H1 (cell line): ENCODE measurements at regions not wholly inside any gene's neighbourhood (a gene's known extent, or its start where the extent isn't known, plus 50 kb on each side); places are given as distances from the start of the nearest gene placed in this dataset.

ENCODE experiments used
- CTCF ChIA-PET: fragments of 300-600 bp; sonication (Branson Sonifier 250); formaldehyde crosslinking; loops from one replicate; lab custom pipeline; 2021; ENCODE audit not compliant: partially characterized antibody; lab: Charles Lee
- POLR2A ChIA-PET: fragments of 300-600 bp; sonication (Branson Sonifier 250); formaldehyde crosslinking; loops from one replicate; lab custom pipeline; 2021; ENCODE audit warnings: inconsistent platforms; ENCODE audit not compliant: partially characterized antibody; lab: Charles Lee
- DNase-seq, 2 experiments: peaks; one replicate each; pipeline versions ENCODE4 v3.0.0 to v3.0.0-alpha.2; 2010 to 2022; ENCODE audit warnings: low spot score in 2 of 2, low read depth in 1 of 2, mixed read lengths in 1 of 2
- FAIRE-seq: peaks from 2 replicates; lab custom pipeline; 2011; peaks lifted over from hg19 to GRCh38; lab: Jason Lieb, UNC
- H2AFZ ChIP-seq: 2 replicates; pipeline ENCODE4 v1.8.1; 2012; ENCODE audit warnings: low read length, inconsistent platforms
- H2AK5ac ChIP-seq: 2 replicates; pipeline ENCODE4 v1.6.1; 2013; ENCODE audit warnings: low read depth, low read length
- H2BK120ac ChIP-seq: replicated peaks from 2 replicates; pipeline ENCODE3; 2013; ENCODE audit warnings: low read depth, low read length, inconsistent platforms
- H2BK12ac ChIP-seq: 2 replicates; pipeline ENCODE4 v1.6.1; 2013; ENCODE audit warnings: low read depth, low read length
- H2BK15ac ChIP-seq: 2 replicates; pipeline ENCODE4 v1.6.1; 2013; ENCODE audit warnings: low read length
- H2BK20ac ChIP-seq: 2 replicates; pipeline ENCODE4 v1.6.1; 2013; ENCODE audit warnings: low read length
- H2BK5ac ChIP-seq: 2 replicates; pipeline ENCODE4 v1.6.1; 2013; ENCODE audit warnings: low read depth, low read length
- H3K14ac ChIP-seq: 2 replicates; pipeline ENCODE4 v1.6.1; 2013; ENCODE audit warnings: inconsistent platforms; ENCODE audit not compliant: insufficient read length
- H3K18ac ChIP-seq: 2 replicates; pipeline ENCODE4 v1.6.1; 2013; ENCODE audit warnings: low read length; ENCODE audit errors: extremely low read depth
- H3K23ac ChIP-seq: 2 replicates; pipeline ENCODE4 v1.6.1; 2013; ENCODE audit warnings: inconsistent platforms; ENCODE audit not compliant: insufficient read length
- H3K23me2 ChIP-seq: 2 replicates; pipeline ENCODE4 v1.6.1; 2013; ENCODE audit warnings: low read depth, low read length
- H3K27ac ChIP-seq: 2 replicates; pipeline ENCODE4 v1.6.1; 2011; ENCODE audit warnings: low read depth, low read length, inconsistent platforms
- H3K27me3 ChIP-seq, 4 experiments: replicated peaks in 1 of 4; 1 replicate in 1 of 4; 2 replicates in 3 of 4; pipeline versions ENCODE4 v1.6.1 to v1.8.1; 2011 to 2013; ENCODE audit warnings: low read length in 3 of 4, mild to moderate bottlenecking in 3 of 4, inconsistent platforms in 2 of 4, mixed read lengths in 2 of 4, moderate library complexity in 1 of 4; ENCODE audit not compliant: control insufficient read depth in 3 of 4, insufficient read depth in 3 of 4; ENCODE audit errors: extremely low read depth in 1 of 4
- H3K36me3 ChIP-seq, 4 experiments: 2 replicates each; pipeline versions ENCODE4 v1.6.1 to v1.8.1; 2011 to 2013; ENCODE audit warnings: mild to moderate bottlenecking in 4 of 4, low read length in 3 of 4, moderate library complexity in 2 of 4, control low read depth in 1 of 4, inconsistent platforms in 1 of 4; ENCODE audit not compliant: insufficient read depth in 4 of 4, control insufficient read depth in 2 of 4
- H3K4ac ChIP-seq: replicated peaks from 2 replicates; pipeline ENCODE3; 2013; ENCODE audit warnings: low read length, low read depth, mixed read lengths, inconsistent platforms; ENCODE audit not compliant: insufficient read length
- H3K4me1 ChIP-seq, 4 experiments: replicated peaks in 1 of 4; 1 replicate in 1 of 4; 2 replicates in 3 of 4; pipeline versions ENCODE4 v1.6.1 to v1.8.1; 2011 to 2013; ENCODE audit warnings: low read length in 3 of 4, inconsistent platforms in 2 of 4, mixed read lengths in 1 of 4; ENCODE audit not compliant: insufficient read depth in 4 of 4, control insufficient read depth in 3 of 4
- H3K4me2 ChIP-seq, 2 experiments: 2 replicates each; pipeline versions ENCODE4 v1.6.1 to v1.8.1; 2011 to 2013; ENCODE audit warnings: low read depth in 2 of 2, low read length in 2 of 2, control low read depth in 1 of 2, inconsistent platforms in 1 of 2, mild to moderate bottlenecking in 1 of 2; ENCODE audit not compliant: insufficient read depth in 1 of 2
- H3K4me3 ChIP-seq, 4 experiments: fragments of 200-600, 300-600 bp in 1 of 4; sonication (generic), shearing (Covaris generic), sonication (Bioruptor Twin) in 1 of 4; 2 replicates each; pipeline versions ENCODE4 v1.5.1 to v1.8.1; 2011 to 2016; ENCODE audit warnings: low read length in 4 of 4, low read depth in 3 of 4, control low read depth in 2 of 4, inconsistent platforms in 2 of 4, mild to moderate bottlenecking in 2 of 4, mixed read lengths in 1 of 4, moderate library complexity in 1 of 4; ENCODE audit not compliant: insufficient read depth in 2 of 4; ENCODE audit errors: extremely low read depth in 1 of 4
- H3K56ac ChIP-seq: replicated peaks from 2 replicates; pipeline ENCODE3; 2013; ENCODE audit warnings: low read depth, mild to moderate bottlenecking, mixed read lengths, low read length, inconsistent platforms; ENCODE audit not compliant: insufficient read length
- H3K79me1 ChIP-seq: 2 replicates; pipeline ENCODE4 v1.6.1; 2013; ENCODE audit warnings: low read depth, low read length, control low read depth
- H3K79me2 ChIP-seq, 2 experiments: 2 replicates each; pipeline versions ENCODE4 v1.6.1 to v1.8.1; 2012 to 2013; ENCODE audit warnings: low read length in 2 of 2, mild to moderate bottlenecking in 2 of 2, inconsistent platforms in 1 of 2; ENCODE audit not compliant: insufficient read depth in 2 of 2, control insufficient read depth in 1 of 2
- H3K9ac ChIP-seq, 4 experiments: replicated peaks in 1 of 4; 1 replicate in 1 of 4; 2 replicates in 3 of 4; pipeline versions ENCODE4 v1.6.1 to v1.8.1; 2011 to 2013; ENCODE audit warnings: low read depth in 3 of 4, low read length in 3 of 4, control low read depth in 2 of 4, mild to moderate bottlenecking in 2 of 4, moderate library complexity in 2 of 4, inconsistent platforms in 1 of 4; ENCODE audit errors: extremely low read depth in 1 of 4
- H3K9me3 ChIP-seq, 2 experiments: 2 replicates each; pipeline versions ENCODE4 v1.6.1 to v1.8.1; 2012 to 2013; ENCODE audit warnings: mild to moderate bottlenecking in 2 of 2, moderate library complexity in 2 of 2, control low read depth in 1 of 2, inconsistent platforms in 1 of 2, low read depth in 1 of 2, low read length in 1 of 2, mixed read lengths in 1 of 2; ENCODE audit not compliant: insufficient read depth in 2 of 2
- H4K20me1 ChIP-seq, 2 experiments: replicated peaks in 1 of 2; 2 replicates each; pipeline versions ENCODE3 to v1.8.1; 2011 to 2013; ENCODE audit warnings: inconsistent platforms in 2 of 2, low read length in 2 of 2, mild to moderate bottlenecking in 1 of 2; ENCODE audit not compliant: insufficient read depth in 2 of 2, control insufficient read depth in 1 of 2
- H4K5ac ChIP-seq: 2 replicates; pipeline ENCODE4 v1.6.1; 2013; ENCODE audit warnings: low read length, low read depth, mixed read lengths, inconsistent platforms; ENCODE audit not compliant: insufficient read length
- H4K8ac ChIP-seq: 2 replicates; pipeline ENCODE4 v1.8.0; 2013; ENCODE audit warnings: mild to moderate bottlenecking, moderate library complexity, low read length, inconsistent platforms; ENCODE audit not compliant: insufficient read depth; ENCODE audit errors: extremely low read depth
- H4K91ac ChIP-seq: replicated peaks from 2 replicates; pipeline ENCODE3; 2013; ENCODE audit warnings: low read length, mixed read lengths, inconsistent platforms; ENCODE audit not compliant: insufficient read length
- BRCA1 ChIP-seq: IDR thresholded peaks from 2 replicates; pipeline ENCODE4 v1.6.1; 2012; ENCODE audit warnings: low read depth, low read length, improper control_type of control experiment
- CHD1 ChIP-seq: IDR thresholded peaks from 2 replicates; pipeline ENCODE4 v1.6.1; 2012; ENCODE audit warnings: low read depth, low read length, improper control_type of control experiment
- CREB1 ChIP-seq: IDR thresholded peaks from 2 replicates; pipeline ENCODE4 v1.6.1; 2012; ENCODE audit warnings: inconsistent platforms
- CTCF ChIP-seq, 3 experiments: IDR thresholded peaks; 1 replicate in 2 of 3; 2 replicates in 1 of 3; pipeline versions ENCODE4 v1.5.1 to v1.6.1; 2011; ENCODE audit warnings: low read length in 3 of 3, mild to moderate bottlenecking in 3 of 3, inconsistent platforms in 2 of 3, low read depth in 1 of 3, moderate library complexity in 1 of 3; ENCODE audit not compliant: insufficient read depth in 1 of 3; ENCODE audit errors: control extremely low read depth in 1 of 3
- EP300 ChIP-seq, 2 experiments: IDR thresholded peaks; 1 replicate in 1 of 2; 2 replicates in 1 of 2; pipeline ENCODE4 v1.6.1; 2011 to 2012; ENCODE audit warnings: low read depth in 2 of 2, low read length in 2 of 2, mild to moderate bottlenecking in 2 of 2, borderline replicate concordance in 1 of 2, inconsistent platforms in 1 of 2, moderate library complexity in 1 of 2
- JUN ChIP-seq: IDR thresholded peaks from 2 replicates; pipeline ENCODE4 v1.6.1; 2011; ENCODE audit warnings: low read depth, mild to moderate bottlenecking, improper control_type of control experiment, low read length
- KDM1A ChIP-seq: fragments of 200-600, 300-600 bp; sonication (generic); IDR thresholded peaks from 2 replicates; pipeline ENCODE4 v1.7.1; 2016; ENCODE audit warnings: mild to moderate bottlenecking, low read length, borderline replicate concordance
- MAX ChIP-seq: IDR thresholded peaks from 2 replicates; pipeline ENCODE4 v1.6.1; 2012; ENCODE audit warnings: inconsistent platforms
- RBBP5 ChIP-seq: IDR thresholded peaks from 2 replicates; pipeline ENCODE4 v1.7.1; 2012; ENCODE audit warnings: low read depth, mild to moderate bottlenecking, inconsistent platforms, low read length, moderate library complexity, borderline replicate concordance
- SP2 ChIP-seq: IDR thresholded peaks from 2 replicates; pipeline ENCODE4 v1.6.1; 2012; ENCODE audit warnings: mild to moderate bottlenecking, low read length, inconsistent platforms
- TAF1 ChIP-seq: IDR thresholded peaks from 2 replicates; pipeline ENCODE4 v1.6.1; 2011; ENCODE audit warnings: mild to moderate bottlenecking, low read depth, low read length
- TAF7 ChIP-seq: optimal IDR thresholded peaks from 2 replicates; pipeline ENCODE3; 2011; ENCODE audit warnings: low read depth, mild to moderate bottlenecking, inconsistent platforms, low read length, moderate library complexity, borderline replicate concordance
- YY1 ChIP-seq: IDR thresholded peaks from 2 replicates; pipeline ENCODE4 v1.6.1; 2011; ENCODE audit warnings: low read depth, mild to moderate bottlenecking, low read length
- whole genome bisulfite sequencing, 2 experiments: shearing (Covaris generic) in 1 of 2; methylation state at CpG; one replicate each; pipeline versions ENCODE4 v1.1.6 to v1.1.7; 2013 to 2015; ENCODE audit warnings: low lambda C conversion rate in 2 of 2, mixed read lengths in 2 of 2, inconsistent platforms in 1 of 2, low coverage in 1 of 2, missing lambda C conversion rate in 1 of 2; ENCODE audit not compliant: insufficient replicate concordance in 2 of 2, insufficient coverage in 1 of 2, insufficient read length in 1 of 2; ENCODE audit errors: extremely low coverage in 1 of 2, missing lambda C conversion rate in 1 of 2; 5-methylcytosine and 5-hydroxymethylcytosine counted together

- H2BK5ac ChIP-seq, result no peak overlapping the region
- DNase-seq, result no peak
- no peak overlapping the region for H3K27ac ChIP-seq
- H4K20me1 ChIP-seq, result no peaks in the 10 kb centered on the region
- H3K27me3 ChIP-seq, result no peaks in the 10 kb centered on the region
- H3K23me2 ChIP-seq, result no peaks in the 10 kb centered on the region
- H3K4ac ChIP-seq, result no peak overlapping the region
- H3K14ac ChIP-seq, result no peak overlapping the region
- H3K9ac ChIP-seq, result no peak overlapping the region
- H3K18ac ChIP-seq, result no peak overlapping the region
- H4K91ac ChIP-seq, result no peak overlapping the region
- H3K4me1 ChIP-seq, result no peaks in the 10 kb centered on the region
- ChIA-PET CTCF (interaction anchor here (0.6 kb wide), 1 partner anchor 608 kb away, joined by 4 read pairs; no protein-coding TSS in a partner anchor), POLR2A (no interaction called here)
- 86% methylated on average over 1 of the region's 1 CpG; no CpG with 5 or more reads in 1 of the 2 experiments for WGBS, 2 experiments
- no peak overlapping the region for H3K56ac ChIP-seq
- H2BK12ac ChIP-seq, result no peak overlapping the region
- H4K8ac ChIP-seq, result no peak overlapping the region
- no peak overlapping the region for H2AK5ac ChIP-seq
- no peaks in the 10 kb centered on the region for H3K79me1 ChIP-seq
- H3K9me3 ChIP-seq, result peaks cover 0 to 11% of the 10 kb centered on the region in 2 experiments; a peak in 1 of 4 replicates
- no peak overlapping the region for H3K23ac ChIP-seq
- H2BK120ac ChIP-seq, result no peak overlapping the region
- no peak overlapping the region for H4K5ac ChIP-seq
- H3K4me2 ChIP-seq, result no peak overlapping the region
- no peak overlapping the region for H2BK15ac ChIP-seq
- no peak overlapping the region for H3K4me3 ChIP-seq
- H3K79me2 ChIP-seq, result no peaks in the 10 kb centered on the region
- no peaks in the 10 kb centered on the region for H3K36me3 ChIP-seq
- H2AFZ ChIP-seq, result no peak overlapping the region
- H2BK20ac ChIP-seq, result no peak overlapping the region
- no peak for FAIRE-seq
- TF ChIP-seq SP2 (no peak), RBBP5 (no peak), CREB1 (no peak), MAX (no peak), TAF7 (no peak), CHD1 (no peak), EP300 (IDR thresholded peaks at IDR 0.05; ENCODE audit: borderline replicate concordance in 1 of 2, low read depth in 2 of 2, low read length in 2 of 2) (no peak), YY1 (no peak), BRCA1 (no peak), KDM1A (no peak), CTCF (IDR thresholded peaks at IDR 0.05; ENCODE audit: control extremely low read depth in 1 of 3, insufficient read depth in 1 of 3, low read depth in 1 of 3, low read length in 3 of 3) (no peak), TAF1 (no peak), JUN (no peak)
These were observed 385.9 kb downstream of the GLUD2 start for GRCh38 chrX:121433289-121433688.
